ENCODE measurements at regions not wholly inside any gene's neighbourhood (a gene's known extent, or its start where the extent isn't known, plus 50 kb on each side); places are given as distances from the start of the nearest gene placed in this dataset.

DNA sequence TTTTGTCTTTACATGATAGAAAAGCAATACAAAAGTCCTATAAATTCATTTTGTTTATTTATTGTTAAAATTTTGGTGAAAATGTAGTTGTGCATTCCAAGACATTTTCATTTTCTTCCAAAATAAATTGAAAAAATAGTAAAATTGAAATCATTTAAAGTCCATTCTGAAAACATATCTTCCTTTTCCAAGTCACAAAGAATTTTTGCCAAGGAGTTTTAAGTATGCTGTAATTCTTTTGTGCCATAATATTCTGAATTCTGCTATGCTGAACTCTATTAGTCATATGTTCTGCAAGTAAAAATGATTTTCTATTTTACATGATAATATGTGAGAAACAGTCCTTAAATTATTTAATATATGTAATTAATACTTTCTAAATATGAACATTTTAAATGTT lies 879.6 kb upstream of the SLC10A2 start:
- Histone ChIP-seq H3K27ac (replicated peaks) (no peak overlapping the region), H3K4me3 (no peak overlapping the region), H3K9me3 (replicated peaks) (no peaks in the 10 kb centered on the region), H3K27me3 (ENCODE audit: low read depth) (no peaks in the 10 kb centered on the region), H3K4me1 (no peaks in the 10 kb centered on the region), H3K36me3 (no peaks in the 10 kb centered on the region)
- intact Hi-C loops (cut with micrococcal nuclease), result no loop called here
- TF ChIP-seq, protein P1, sequence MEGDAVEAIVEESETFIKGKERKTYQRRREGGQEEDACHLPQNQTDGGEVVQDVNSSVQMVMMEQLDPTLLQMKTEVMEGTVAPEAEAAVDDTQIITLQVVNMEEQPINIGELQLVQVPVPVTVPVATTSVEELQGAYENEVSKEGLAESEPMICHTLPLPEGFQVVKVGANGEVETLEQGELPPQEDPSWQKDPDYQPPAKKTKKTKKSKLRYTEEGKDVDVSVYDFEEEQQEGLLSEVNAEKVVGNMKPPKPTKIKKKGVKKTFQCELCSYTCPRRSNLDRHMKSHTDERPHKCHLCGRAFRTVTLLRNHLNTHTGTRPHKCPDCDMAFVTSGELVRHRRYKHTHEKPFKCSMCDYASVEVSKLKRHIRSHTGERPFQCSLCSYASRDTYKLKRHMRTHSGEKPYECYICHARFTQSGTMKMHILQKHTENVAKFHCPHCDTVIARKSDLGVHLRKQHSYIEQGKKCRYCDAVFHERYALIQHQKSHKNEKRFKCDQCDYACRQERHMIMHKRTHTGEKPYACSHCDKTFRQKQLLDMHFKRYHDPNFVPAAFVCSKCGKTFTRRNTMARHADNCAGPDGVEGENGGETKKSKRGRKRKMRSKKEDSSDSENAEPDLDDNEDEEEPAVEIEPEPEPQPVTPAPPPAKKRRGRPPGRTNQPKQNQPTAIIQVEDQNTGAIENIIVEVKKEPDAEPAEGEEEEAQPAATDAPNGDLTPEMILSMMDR (IDR thresholded peaks at IDR 0.05; ENCODE audit: borderline replicate concordance), result no peak
- DNase-seq, result no peak

DNA sequence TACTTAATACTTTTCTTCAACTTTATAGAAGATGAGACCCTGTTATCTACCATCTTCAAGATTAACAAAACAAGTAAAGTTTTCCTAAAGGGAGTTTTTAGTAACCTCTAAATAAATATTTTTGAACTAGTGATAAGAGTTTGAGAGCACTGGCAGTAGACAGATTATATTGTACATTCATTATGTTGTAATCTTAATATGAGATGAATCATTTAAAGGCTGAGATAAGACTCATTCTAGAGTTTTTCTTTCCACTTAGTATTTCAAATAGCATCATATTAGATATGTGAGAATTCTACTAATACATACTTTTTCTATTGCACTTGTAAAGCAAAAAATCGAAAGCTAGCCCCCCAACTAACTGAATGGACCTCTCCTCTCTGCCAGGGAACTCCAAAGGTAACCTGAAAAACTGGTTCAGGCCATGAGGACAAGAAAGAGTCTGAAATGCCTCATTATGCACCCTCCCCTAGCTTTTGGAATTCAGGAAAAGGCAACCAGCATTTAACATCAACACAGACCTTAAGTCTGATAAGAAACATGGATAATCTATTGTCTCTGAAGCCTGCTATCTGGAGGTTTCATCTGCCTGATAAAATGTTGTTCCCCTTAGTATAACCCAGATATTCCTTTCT lies 875.4 kb upstream of the SLC10A2 start:
- no peak overlapping the region for H3K27ac ChIP-seq (replicated peaks)
- no peak for DNase-seq
- TF ChIP-seq, protein P1 (IDR thresholded peaks at IDR 0.05; ENCODE audit: borderline replicate concordance), result no peak
- no peaks in the 10 kb centered on the region for H3K27me3 ChIP-seq (ENCODE audit: low read depth)
- intact Hi-C loops (cut with micrococcal nuclease), result no loop called here
- no peaks in the 10 kb centered on the region for H3K9me3 ChIP-seq (replicated peaks)
- no peaks in the 10 kb centered on the region for H3K4me1 ChIP-seq
- H3K4me3 ChIP-seq, result no peak overlapping the region
- H3K36me3 ChIP-seq, result no peaks in the 10 kb centered on the region

DNA sequence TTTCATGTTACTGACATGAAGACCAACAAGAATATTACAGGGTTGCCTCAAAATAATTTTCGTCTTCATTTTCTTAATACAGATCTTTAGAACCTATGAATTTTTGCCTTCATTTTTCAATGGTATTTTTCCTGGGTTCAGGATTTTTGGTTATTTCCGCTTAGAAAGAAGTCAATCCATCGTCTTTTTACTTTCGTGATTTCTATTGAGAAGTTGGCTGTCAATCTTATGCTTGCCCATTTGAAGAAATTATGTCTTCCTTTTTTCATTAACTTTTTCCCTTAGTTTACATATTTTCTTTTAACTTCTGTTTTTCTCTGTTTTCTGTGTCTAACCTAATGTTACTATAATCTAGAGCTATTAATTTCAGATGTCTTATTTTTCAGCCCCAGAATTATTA lies 868.9 kb upstream of the SLC10A2 start:
- DNase-seq, result no peak
- TF ChIP-seq, protein P1 (IDR thresholded peaks at IDR 0.05; ENCODE audit: borderline replicate concordance), result no peak
- no peak overlapping the region for H3K27ac ChIP-seq (replicated peaks)
- H3K9me3 ChIP-seq (replicated peaks), result peaks cover 22% of the 10 kb centered on the region
- intact Hi-C loops (cut with micrococcal nuclease), result no loop called here
- no peak overlapping the region for H3K4me3 ChIP-seq
- no peaks in the 10 kb centered on the region for H3K4me1 ChIP-seq
- H3K27me3 ChIP-seq (ENCODE audit: low read depth), result no peaks in the 10 kb centered on the region
- no peaks in the 10 kb centered on the region for H3K36me3 ChIP-seq

DNA sequence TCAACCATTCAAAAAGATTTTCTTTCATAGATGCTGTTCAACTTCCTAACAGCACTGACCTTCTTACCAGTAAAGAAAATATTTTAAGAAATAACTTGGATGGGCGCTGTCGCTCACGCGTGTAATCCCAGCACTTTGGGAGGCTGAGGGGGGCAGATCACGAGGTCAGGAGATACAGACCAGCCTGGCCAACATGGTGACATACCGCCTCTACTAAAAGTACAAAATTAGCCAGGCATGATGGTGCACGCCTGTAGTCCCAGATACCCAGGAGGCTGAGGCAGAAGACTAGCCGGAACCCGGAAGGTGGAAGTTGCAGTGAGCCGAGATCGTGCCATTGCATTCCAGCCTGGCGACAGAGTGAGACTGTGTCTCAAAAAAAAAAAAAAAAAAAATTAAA lies 865.7 kb upstream of the SLC10A2 start:
- TF ChIP-seq, protein P1 (IDR thresholded peaks at IDR 0.05; ENCODE audit: borderline replicate concordance), result no peak
- no peaks in the 10 kb centered on the region for H3K36me3 ChIP-seq
- H3K4me1 ChIP-seq, result no peaks in the 10 kb centered on the region

DNA sequence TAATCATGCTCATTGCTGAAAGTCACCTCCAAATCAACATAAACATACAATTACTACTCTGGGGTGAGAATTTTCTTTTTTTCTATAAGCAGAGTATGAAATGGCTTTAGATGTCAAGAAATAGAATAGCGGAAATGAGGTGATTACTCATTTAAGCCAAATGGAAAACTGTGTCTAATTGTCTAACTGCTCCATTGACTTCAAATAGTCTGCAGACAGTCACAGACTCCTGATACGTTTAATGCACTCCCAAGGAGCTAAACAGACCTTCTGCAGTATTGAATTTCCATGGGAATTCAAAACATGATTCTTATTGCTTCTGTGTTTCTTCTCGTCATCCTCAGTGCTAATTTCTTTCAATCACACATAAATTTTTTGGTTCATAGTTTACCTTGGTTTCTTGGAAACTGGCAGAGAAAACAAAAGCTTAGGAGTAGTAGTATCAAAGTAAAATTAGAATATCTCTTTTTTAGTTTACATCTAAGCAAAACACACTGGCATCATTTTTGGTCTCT lies 865.2 kb upstream of the SLC10A2 start:
- TF ChIP-seq, protein P1 (IDR thresholded peaks at IDR 0.05; ENCODE audit: borderline replicate concordance), result no peak
- no peak overlapping the region for H3K4me3 ChIP-seq
- intact Hi-C loops (cut with micrococcal nuclease), result no loop called here
- H3K4me1 ChIP-seq, result no peaks in the 10 kb centered on the region
- H3K27ac ChIP-seq (replicated peaks), result no peak overlapping the region
- no peaks in the 10 kb centered on the region for H3K36me3 ChIP-seq
- DNase-seq, result no peak
- peaks cover 22% of the 10 kb centered on the region for H3K9me3 ChIP-seq (replicated peaks)
- H3K27me3 ChIP-seq (ENCODE audit: low read depth), result no peaks in the 10 kb centered on the region

More for the DNA sequence above, 865.7 kb upstream of the SLC10A2 start:
- intact Hi-C loops (cut with micrococcal nuclease), result no loop called here
- Histone ChIP-seq H3K4me3 (no peak overlapping the region), H3K9me3 (replicated peaks) (peaks cover 22% of the 10 kb centered on the region), H3K27me3 (ENCODE audit: low read depth) (no peaks in the 10 kb centered on the region), H3K27ac (replicated peaks) (no peak overlapping the region)
- no peak for DNase-seq
